Endodermal cell (in vitro differentiated cells): ENCODE measurements at regions not wholly inside any gene's neighbourhood (a gene's known extent, or its start where the extent isn't known, plus 50 kb on each side); places are given as distances from the start of the nearest gene placed in this dataset.

Source experiments
- DNase-seq: peaks from one replicate; pipeline ENCODE4 v3.0.0-alpha.2; 2017
- H3K27ac ChIP-seq: 2 replicates; pipeline ENCODE4 v1.5.1; 2013; ENCODE audit warnings: mild to moderate bottlenecking, low read depth, low read length, moderate library complexity
- H3K27me3 ChIP-seq: 2 replicates; pipeline ENCODE4 v1.6.1; 2013; ENCODE audit warnings: mild to moderate bottlenecking, low read length, moderate library complexity; ENCODE audit not compliant: insufficient read depth, control insufficient read depth, poor library complexity, severe bottlenecking
- H3K36me3 ChIP-seq: 2 replicates; pipeline ENCODE4 v1.7.0; 2013; ENCODE audit warnings: mild to moderate bottlenecking, low read length, moderate library complexity; ENCODE audit not compliant: control insufficient read depth, insufficient read depth
- H3K4me1 ChIP-seq: one replicate; pipeline ENCODE4 v1.7.0; 2013; ENCODE audit warnings: low read length; ENCODE audit not compliant: control insufficient read depth, insufficient read depth
- H3K4me3 ChIP-seq: 2 replicates; pipeline ENCODE4 v1.5.1; 2013; ENCODE audit warnings: mild to moderate bottlenecking, low read length, moderate library complexity
- H3K9ac ChIP-seq: 2 replicates; pipeline ENCODE4 v1.6.1; 2013; ENCODE audit warnings: mild to moderate bottlenecking, low read length, moderate library complexity; ENCODE audit not compliant: poor library complexity, severe bottlenecking; ENCODE audit errors: extremely low read depth
- H3K9me3 ChIP-seq: 2 replicates; pipeline ENCODE4 v1.6.1; 2013; ENCODE audit warnings: mild to moderate bottlenecking, low read length, moderate library complexity; ENCODE audit not compliant: control insufficient read depth
- H3K27ac Mint-ChIP-seq: 2 replicates; pipeline ENCODE4 v1.8.0; 2020; ENCODE audit warnings: mixed read lengths
- H3K27me3 Mint-ChIP-seq: 2 replicates; pipeline ENCODE4 v1.8.0; 2021; ENCODE audit warnings: mild to moderate bottlenecking, mixed read lengths; ENCODE audit not compliant: insufficient read depth
- H3K36me3 Mint-ChIP-seq: 2 replicates; pipeline ENCODE4 v1.8.0; 2020; ENCODE audit warnings: low read depth, mixed read lengths
- H3K4me1 Mint-ChIP-seq: 2 replicates; pipeline ENCODE4 v1.8.0; 2020; ENCODE audit warnings: mixed read lengths
- H3K4me3 Mint-ChIP-seq: 2 replicates; pipeline ENCODE4 v1.8.0; 2020; ENCODE audit warnings: mild to moderate bottlenecking, moderate library complexity, mixed read lengths
- H3K9me3 Mint-ChIP-seq: 2 replicates; pipeline ENCODE4 v1.8.0; 2020; ENCODE audit warnings: mild to moderate bottlenecking, mixed read lengths
- WGBS, 2 experiments: methylation state at CpG; one replicate each; pipeline versions ENCODE4 v1.1.5 to v1.1.7; 2013; ENCODE audit warnings: missing lambda C conversion rate in 2 of 2, mixed read lengths in 1 of 2; ENCODE audit not compliant: insufficient coverage in 1 of 2, insufficient read length in 1 of 2; 5-methylcytosine and 5-hydroxymethylcytosine counted together
- TF ChIP-seq, protein P1 (sequence below): fragments of 200-600 bp; sonication (generic); conservative IDR thresholded peaks from 2 replicates; pipeline ENCODE4 v1.5.0; 2021; ENCODE audit warnings: antibody characterized with exemption, mild to moderate bottlenecking

DNA sequence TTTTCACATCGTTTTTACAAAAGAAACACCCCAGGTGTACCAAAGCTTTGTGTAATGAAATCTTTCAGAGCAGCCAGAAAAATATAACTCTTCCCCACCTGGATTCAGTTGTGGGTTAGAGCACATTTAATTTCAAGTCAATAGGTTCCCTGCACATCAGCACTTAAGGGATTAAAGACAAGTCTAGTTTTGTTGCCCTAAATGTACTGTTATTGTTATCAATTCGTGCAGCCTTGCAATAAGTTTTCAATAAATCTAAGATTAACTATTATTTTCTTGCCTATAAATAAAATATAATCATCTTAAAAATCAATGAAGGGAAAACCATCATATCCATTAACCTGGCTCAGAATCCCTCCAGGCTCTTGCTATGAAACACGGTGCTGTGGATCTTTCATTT lies 172.5 kb upstream of the CDIN1 start:
- H3K36me3 Mint-ChIP-seq: no peaks in the 10 kb centered on the region
- no peak overlapping the region for H3K4me3 Mint-ChIP-seq
- TF ChIP-seq, protein P1, sequence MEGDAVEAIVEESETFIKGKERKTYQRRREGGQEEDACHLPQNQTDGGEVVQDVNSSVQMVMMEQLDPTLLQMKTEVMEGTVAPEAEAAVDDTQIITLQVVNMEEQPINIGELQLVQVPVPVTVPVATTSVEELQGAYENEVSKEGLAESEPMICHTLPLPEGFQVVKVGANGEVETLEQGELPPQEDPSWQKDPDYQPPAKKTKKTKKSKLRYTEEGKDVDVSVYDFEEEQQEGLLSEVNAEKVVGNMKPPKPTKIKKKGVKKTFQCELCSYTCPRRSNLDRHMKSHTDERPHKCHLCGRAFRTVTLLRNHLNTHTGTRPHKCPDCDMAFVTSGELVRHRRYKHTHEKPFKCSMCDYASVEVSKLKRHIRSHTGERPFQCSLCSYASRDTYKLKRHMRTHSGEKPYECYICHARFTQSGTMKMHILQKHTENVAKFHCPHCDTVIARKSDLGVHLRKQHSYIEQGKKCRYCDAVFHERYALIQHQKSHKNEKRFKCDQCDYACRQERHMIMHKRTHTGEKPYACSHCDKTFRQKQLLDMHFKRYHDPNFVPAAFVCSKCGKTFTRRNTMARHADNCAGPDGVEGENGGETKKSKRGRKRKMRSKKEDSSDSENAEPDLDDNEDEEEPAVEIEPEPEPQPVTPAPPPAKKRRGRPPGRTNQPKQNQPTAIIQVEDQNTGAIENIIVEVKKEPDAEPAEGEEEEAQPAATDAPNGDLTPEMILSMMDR: no peak
- H3K4me1 ChIP-seq: no peaks in the 10 kb centered on the region
- no peak overlapping the region for H3K27ac Mint-ChIP-seq
- 56 to 57% methylated on average over 1 to 2 of the region's 3 CpGs for WGBS, 2 experiments
- no peaks in the 10 kb centered on the region for H3K27me3 Mint-ChIP-seq
- H3K9me3 ChIP-seq: peaks cover 6% of the 10 kb centered on the region
- no peak overlapping the region for H3K4me3 ChIP-seq
- DNase-seq: no peak
- H3K27ac ChIP-seq: no peak overlapping the region
- peaks cover 6% of the 10 kb centered on the region for H3K9me3 Mint-ChIP-seq
- peaks cover 26% of the 10 kb centered on the region for H3K4me1 Mint-ChIP-seq
- H3K27me3 ChIP-seq: no peaks in the 10 kb centered on the region
- no peak overlapping the region for H3K9ac ChIP-seq
- H3K36me3 ChIP-seq: no peaks in the 10 kb centered on the region

DNA sequence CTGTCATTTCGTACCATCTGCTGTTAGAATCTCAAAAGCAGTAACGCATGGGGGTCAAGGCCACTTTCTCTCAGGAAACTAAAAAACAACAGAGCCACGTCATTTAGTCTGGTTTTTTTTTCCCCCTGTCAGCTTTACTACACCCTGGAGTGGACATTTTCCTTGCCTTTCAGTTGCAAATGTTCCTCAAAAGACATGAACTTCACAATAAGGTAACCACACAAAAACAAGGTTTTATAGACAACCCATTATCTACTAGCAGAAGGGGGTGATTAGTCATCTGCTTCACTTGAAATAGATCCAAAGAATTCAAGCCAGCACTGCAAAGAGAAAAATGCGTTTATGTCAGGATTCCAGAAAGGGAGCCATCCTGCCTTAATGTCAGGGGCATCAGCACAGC lies 171.8 kb upstream of the CDIN1 start:
- Mint-ChIP-seq H3K9me3 (peaks cover 6% of the 10 kb centered on the region), H3K27ac (no peak overlapping the region), H3K4me3 (no peak overlapping the region), H3K36me3 (no peaks in the 10 kb centered on the region), H3K27me3 (no peaks in the 10 kb centered on the region), H3K4me1 (peaks cover 26% of the 10 kb centered on the region)
- Histone ChIP-seq H3K9me3 (peaks cover 6% of the 10 kb centered on the region), H3K27ac (peak overlapping the region; percentile 33), H3K4me3 (no peak overlapping the region), H3K9ac (no peak overlapping the region), H3K27me3 (no peaks in the 10 kb centered on the region), H3K36me3 (no peaks in the 10 kb centered on the region), H3K4me1 (no peaks in the 10 kb centered on the region)
- no peak for DNase-seq
- 41 to 55% methylated on average over 3 to 4 of the region's 4 CpGs for WGBS, 2 experiments
- TF ChIP-seq, protein P1: no peak

DNA sequence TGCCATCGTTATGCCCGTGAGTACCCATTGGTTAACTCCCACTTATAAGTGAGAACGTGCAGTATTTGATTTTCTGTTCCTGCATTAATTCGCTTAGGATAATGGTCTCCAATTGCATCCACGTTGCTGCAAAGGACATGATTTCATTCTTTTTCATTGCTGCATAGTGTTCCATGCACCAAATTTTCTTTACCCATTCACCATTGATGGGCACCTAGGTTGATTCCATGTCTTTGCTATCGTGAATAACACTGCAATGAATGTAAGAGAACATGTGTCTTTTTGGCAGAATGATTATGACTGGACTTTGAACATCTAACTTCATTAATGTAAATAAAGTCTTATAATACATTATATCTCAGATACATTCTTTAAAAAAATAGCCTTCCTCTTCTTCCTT lies 169.6 kb upstream of the CDIN1 start:
- no peaks in the 10 kb centered on the region for H3K36me3 Mint-ChIP-seq
- Histone ChIP-seq H3K27ac (no peak overlapping the region), H3K9me3 (peaks cover 6% of the 10 kb centered on the region), H3K36me3 (no peaks in the 10 kb centered on the region), H3K4me3 (no peak overlapping the region), H3K27me3 (no peaks in the 10 kb centered on the region), H3K9ac (no peak overlapping the region), H3K4me1 (no peaks in the 10 kb centered on the region)
- TF ChIP-seq, protein P1: no peak
- no peaks in the 10 kb centered on the region for H3K27me3 Mint-ChIP-seq
- no peak overlapping the region for H3K27ac Mint-ChIP-seq
- H3K4me3 Mint-ChIP-seq: no peak overlapping the region
- H3K4me1 Mint-ChIP-seq: peaks cover 13% of the 10 kb centered on the region
- DNase-seq: no peak
- 93 to 96% methylated on average over 5 to 6 of the region's 6 CpGs for WGBS, 2 experiments
- peaks cover 6% of the 10 kb centered on the region for H3K9me3 Mint-ChIP-seq
